ENCODE measurements at regions not wholly inside any gene's neighbourhood (a gene's known extent, or its start where the extent isn't known, plus 50 kb on each side); places are given as distances from the start of the nearest gene placed in this dataset.

DNA sequence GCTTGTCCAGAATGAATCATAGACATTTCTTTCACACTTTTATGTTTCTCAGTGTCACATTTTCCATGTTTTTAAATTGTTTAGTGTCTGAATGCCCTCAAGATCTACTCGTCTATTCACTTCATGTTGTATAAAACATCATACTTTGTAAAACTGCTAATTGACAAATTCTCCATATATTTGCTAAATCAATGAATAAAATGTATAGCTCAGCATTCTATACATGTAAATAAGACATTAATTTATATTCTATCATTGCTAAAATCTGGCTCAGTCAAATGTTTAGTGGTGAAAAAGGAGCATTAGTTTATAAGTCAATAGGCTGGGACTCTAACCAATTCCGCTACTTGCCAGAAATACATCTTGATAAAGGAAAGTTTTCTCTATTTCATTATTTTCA, 379.6 kb downstream of the NAF1 start:
- Histone ChIP-seq H3K4me1 (ENCODE audit: control insufficient read depth, extremely low read depth, insufficient read depth, low read length) (no peaks in the 10 kb centered on the region), H3K36me3 (ENCODE audit: control insufficient read depth, insufficient read depth, low read length) (no peaks in the 10 kb centered on the region), H3K79me2 (ENCODE audit: control insufficient read depth, insufficient read depth, low read length) (no peaks in the 10 kb centered on the region), H3K4me3 (replicated peaks in 1 of 4; ENCODE audit: control extremely low read depth in 1 of 4, insufficient read depth in 1 of 4, low read depth in 3 of 4, low read length in 4 of 4) (no peak overlapping the region), H2AFZ (ENCODE audit: low read length) (no peak overlapping the region), H3K27me3 (ENCODE audit: control insufficient read depth, insufficient read depth, low read length) (no peaks in the 10 kb centered on the region), H3K9me3 (ENCODE audit: control insufficient read depth, insufficient read depth, low read depth, low read length) (no peaks in the 10 kb centered on the region), H3K4me2 (ENCODE audit: extremely low read depth, insufficient read depth, low read length) (no peak overlapping the region), H3K27ac (ENCODE audit: insufficient read depth, low read length) (no peak overlapping the region), H3K9ac (ENCODE audit: insufficient read depth, low read length) (no peak overlapping the region), H4K20me1 (ENCODE audit: control insufficient read depth, extremely low read depth, insufficient read depth, low read length) (no peaks in the 10 kb centered on the region)
- no peak for TF ChIP-seq EZH2 (IDR thresholded peaks at IDR 0.05; ENCODE audit: low read length, missing control alignments)
- TF ChIP-seq, protein P1, sequence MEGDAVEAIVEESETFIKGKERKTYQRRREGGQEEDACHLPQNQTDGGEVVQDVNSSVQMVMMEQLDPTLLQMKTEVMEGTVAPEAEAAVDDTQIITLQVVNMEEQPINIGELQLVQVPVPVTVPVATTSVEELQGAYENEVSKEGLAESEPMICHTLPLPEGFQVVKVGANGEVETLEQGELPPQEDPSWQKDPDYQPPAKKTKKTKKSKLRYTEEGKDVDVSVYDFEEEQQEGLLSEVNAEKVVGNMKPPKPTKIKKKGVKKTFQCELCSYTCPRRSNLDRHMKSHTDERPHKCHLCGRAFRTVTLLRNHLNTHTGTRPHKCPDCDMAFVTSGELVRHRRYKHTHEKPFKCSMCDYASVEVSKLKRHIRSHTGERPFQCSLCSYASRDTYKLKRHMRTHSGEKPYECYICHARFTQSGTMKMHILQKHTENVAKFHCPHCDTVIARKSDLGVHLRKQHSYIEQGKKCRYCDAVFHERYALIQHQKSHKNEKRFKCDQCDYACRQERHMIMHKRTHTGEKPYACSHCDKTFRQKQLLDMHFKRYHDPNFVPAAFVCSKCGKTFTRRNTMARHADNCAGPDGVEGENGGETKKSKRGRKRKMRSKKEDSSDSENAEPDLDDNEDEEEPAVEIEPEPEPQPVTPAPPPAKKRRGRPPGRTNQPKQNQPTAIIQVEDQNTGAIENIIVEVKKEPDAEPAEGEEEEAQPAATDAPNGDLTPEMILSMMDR (conservative IDR thresholded peaks at IDR 0.05 in 1 of 2, IDR thresholded peaks at IDR 0.05 in 1 of 2; ENCODE audit: low read depth in 1 of 2, low read length in 2 of 2): no peak
- no peak for DNase-seq (ENCODE audit: low read depth in 2 of 2)

GRCh38 chr4:162782778-162783525, 383.7 kb downstream of the NAF1 start:
- no peak for TF ChIP-seq EZH2 (IDR thresholded peaks at IDR 0.05; ENCODE audit: low read length, missing control alignments)
- TF ChIP-seq, protein P1 (conservative IDR thresholded peaks at IDR 0.05 in 1 of 2, IDR thresholded peaks at IDR 0.05 in 1 of 2; ENCODE audit: low read depth in 1 of 2, low read length in 2 of 2): no peak
- H2AFZ ChIP-seq (ENCODE audit: low read length): no peak overlapping the region
- no peaks in the 10 kb centered on the region for H4K20me1 ChIP-seq (ENCODE audit: control insufficient read depth, extremely low read depth, insufficient read depth, low read length)
- no peaks in the 10 kb centered on the region for H3K9me3 ChIP-seq (ENCODE audit: control insufficient read depth, insufficient read depth, low read depth, low read length)
- DNase-seq (ENCODE audit: low read depth in 2 of 2): peak in 1 of 2 donors; percentile 8
- H3K36me3 ChIP-seq (ENCODE audit: control insufficient read depth, insufficient read depth, low read length): no peaks in the 10 kb centered on the region
- no peak overlapping the region for H3K4me2 ChIP-seq (ENCODE audit: extremely low read depth, insufficient read depth, low read length)
- H3K9ac ChIP-seq (ENCODE audit: insufficient read depth, low read length): no peak overlapping the region
- no peaks in the 10 kb centered on the region for H3K4me1 ChIP-seq (ENCODE audit: control insufficient read depth, extremely low read depth, insufficient read depth, low read length)
- H3K27me3 ChIP-seq (ENCODE audit: control insufficient read depth, insufficient read depth, low read length): no peaks in the 10 kb centered on the region
- H3K27ac ChIP-seq (ENCODE audit: insufficient read depth, low read length): no peak overlapping the region
- H3K79me2 ChIP-seq (ENCODE audit: control insufficient read depth, insufficient read depth, low read length): no peaks in the 10 kb centered on the region
- no peak overlapping the region for H3K4me3 ChIP-seq (replicated peaks in 1 of 4; ENCODE audit: control extremely low read depth in 1 of 4, insufficient read depth in 1 of 4, low read depth in 3 of 4, low read length in 4 of 4)

- Histone ChIP-seq H3K9me3 (ENCODE audit: control insufficient read depth, insufficient read depth, low read depth, low read length) (no peaks in the 10 kb centered on the region), H2AFZ (ENCODE audit: low read length) (no peak overlapping the region), H3K36me3 (ENCODE audit: control insufficient read depth, insufficient read depth, low read length) (no peaks in the 10 kb centered on the region), H3K27ac (ENCODE audit: insufficient read depth, low read length) (no peak overlapping the region), H4K20me1 (ENCODE audit: control insufficient read depth, extremely low read depth, insufficient read depth, low read length) (no peaks in the 10 kb centered on the region), H3K4me3 (replicated peaks in 1 of 4; ENCODE audit: control extremely low read depth in 1 of 4, insufficient read depth in 1 of 4, low read depth in 3 of 4, low read length in 4 of 4) (no peak overlapping the region), H3K4me2 (ENCODE audit: extremely low read depth, insufficient read depth, low read length) (no peak overlapping the region), H3K4me1 (ENCODE audit: control insufficient read depth, extremely low read depth, insufficient read depth, low read length) (no peaks in the 10 kb centered on the region), H3K27me3 (ENCODE audit: control insufficient read depth, insufficient read depth, low read length) (no peaks in the 10 kb centered on the region), H3K9ac (ENCODE audit: insufficient read depth, low read length) (no peak overlapping the region), H3K79me2 (ENCODE audit: control insufficient read depth, insufficient read depth, low read length) (no peaks in the 10 kb centered on the region)
- no peak for DNase-seq (ENCODE audit: low read depth in 2 of 2)
- TF ChIP-seq, protein P1 (conservative IDR thresholded peaks at IDR 0.05 in 1 of 2, IDR thresholded peaks at IDR 0.05 in 1 of 2; ENCODE audit: low read depth in 1 of 2, low read length in 2 of 2): no peak
- TF ChIP-seq EZH2 (IDR thresholded peaks at IDR 0.05; ENCODE audit: low read length, missing control alignments): no peak
Observed at GRCh38 chr4:162782096-162782777, 384.5 kb downstream of the NAF1 start.
